ENCODE measurements at regions not wholly inside any gene's neighbourhood (a gene's known extent, or its start where the extent isn't known, plus 50 kb on each side); places are given as distances from the start of the nearest gene placed in this dataset.

DNA sequence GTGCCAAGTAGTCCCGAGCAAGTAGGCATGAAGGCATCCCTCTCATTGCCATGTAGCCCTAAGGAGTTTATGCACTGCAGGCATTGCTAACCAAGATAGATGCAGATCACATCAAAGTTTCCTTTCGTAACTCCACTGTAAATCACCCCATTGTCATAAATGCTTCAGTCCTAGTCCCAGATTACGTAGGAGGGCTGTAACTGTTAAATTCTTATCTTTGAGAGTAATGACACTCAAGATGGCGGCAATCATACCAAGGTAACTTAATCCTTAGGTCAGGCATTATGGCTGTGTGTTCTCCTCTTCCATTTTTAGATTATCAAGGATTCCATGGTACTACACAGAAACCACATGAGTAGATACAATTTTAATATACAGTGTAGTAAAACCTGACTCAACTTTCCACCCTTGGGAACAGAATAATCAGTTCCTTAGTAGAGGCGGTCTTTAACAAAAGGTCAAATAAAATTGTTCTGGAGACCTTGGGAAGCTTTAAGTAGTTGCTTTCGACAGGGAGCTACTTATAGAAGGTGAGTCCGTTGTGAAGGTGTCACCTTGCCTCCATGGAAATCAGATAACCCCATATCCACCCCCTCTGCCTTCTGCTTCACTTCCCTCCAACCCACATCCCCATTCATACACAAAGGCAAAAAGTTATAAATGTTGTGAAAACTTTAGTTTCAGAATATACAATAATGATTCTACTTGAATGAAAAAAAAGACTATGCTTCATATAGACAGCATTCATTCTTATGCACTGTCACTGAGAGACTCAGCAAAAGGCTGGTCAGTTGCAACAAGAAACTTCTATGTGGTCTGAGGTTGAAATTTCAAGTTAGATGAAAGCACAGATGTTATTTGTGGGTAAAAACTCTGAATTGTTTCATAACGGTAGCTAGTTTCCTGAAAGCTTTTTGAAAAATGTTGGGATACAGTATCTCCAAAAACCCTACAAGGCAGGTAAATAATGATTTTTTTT is 64.8 kb upstream of the GALNT5 start:
- TF ChIP-seq RAD21 (conservative IDR thresholded peaks at IDR 0.05) (no peak), EZH2 (IDR thresholded peaks at IDR 0.05; ENCODE audit: borderline replicate concordance, insufficient read depth, low read length, poor library complexity, severe bottlenecking) (no peak), SMC3 (conservative IDR thresholded peaks at IDR 0.05; ENCODE audit: poor library complexity) (no peak)
- TF ChIP-seq, protein P1, sequence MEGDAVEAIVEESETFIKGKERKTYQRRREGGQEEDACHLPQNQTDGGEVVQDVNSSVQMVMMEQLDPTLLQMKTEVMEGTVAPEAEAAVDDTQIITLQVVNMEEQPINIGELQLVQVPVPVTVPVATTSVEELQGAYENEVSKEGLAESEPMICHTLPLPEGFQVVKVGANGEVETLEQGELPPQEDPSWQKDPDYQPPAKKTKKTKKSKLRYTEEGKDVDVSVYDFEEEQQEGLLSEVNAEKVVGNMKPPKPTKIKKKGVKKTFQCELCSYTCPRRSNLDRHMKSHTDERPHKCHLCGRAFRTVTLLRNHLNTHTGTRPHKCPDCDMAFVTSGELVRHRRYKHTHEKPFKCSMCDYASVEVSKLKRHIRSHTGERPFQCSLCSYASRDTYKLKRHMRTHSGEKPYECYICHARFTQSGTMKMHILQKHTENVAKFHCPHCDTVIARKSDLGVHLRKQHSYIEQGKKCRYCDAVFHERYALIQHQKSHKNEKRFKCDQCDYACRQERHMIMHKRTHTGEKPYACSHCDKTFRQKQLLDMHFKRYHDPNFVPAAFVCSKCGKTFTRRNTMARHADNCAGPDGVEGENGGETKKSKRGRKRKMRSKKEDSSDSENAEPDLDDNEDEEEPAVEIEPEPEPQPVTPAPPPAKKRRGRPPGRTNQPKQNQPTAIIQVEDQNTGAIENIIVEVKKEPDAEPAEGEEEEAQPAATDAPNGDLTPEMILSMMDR (IDR thresholded peaks at IDR 0.05; ENCODE audit: poor library complexity, severe bottlenecking), result no peak
